Astrocyte of the cerebellum (primary cell): ENCODE measurements at regions not wholly inside any gene's neighbourhood (a gene's known extent, or its start where the extent isn't known, plus 50 kb on each side); places are given as distances from the start of the nearest gene placed in this dataset.

Experiments
- DNase-seq: peaks from one replicate; pipeline ENCODE4 v3.0.0-alpha.2; 2011; ENCODE audit warnings: low read depth
- H3K4me3 ChIP-seq: 2 replicates; pipeline ENCODE4 v1.5.1; 2011; ENCODE audit warnings: mild to moderate bottlenecking, low read depth, low read length, moderate library complexity
- in situ Hi-C: cut with HindIII; loops from 2 replicates; pipeline ENCODE4 v1.10.0; 2017; ENCODE audit warnings: low sequenced_read_pairs
- TF ChIP-seq, protein P1 (sequence below): IDR thresholded peaks from 2 replicates; pipeline ENCODE4 v1.5.1; 2012; ENCODE audit warnings: low read length, low read depth, moderate library complexity, mild to moderate bottlenecking; ENCODE audit errors: missing control alignments

DNA sequence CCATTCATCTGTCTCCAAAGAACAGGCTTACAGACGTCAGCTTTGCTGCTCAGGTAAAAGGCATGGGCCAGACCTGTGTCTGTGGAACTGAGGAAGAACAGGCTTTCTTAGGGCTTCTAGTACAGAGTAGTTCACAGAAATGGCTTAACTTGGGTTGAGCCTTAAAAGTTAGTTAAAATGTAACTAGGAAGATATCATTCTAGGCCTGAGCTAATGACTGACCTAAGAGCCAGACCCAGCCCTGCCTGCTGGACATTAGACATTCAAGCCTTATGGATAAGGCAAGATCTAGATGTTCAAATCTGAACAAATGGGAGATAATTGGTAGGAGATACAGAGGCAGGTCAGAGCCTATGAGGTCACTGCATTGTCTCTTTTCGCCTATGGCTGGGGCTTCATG lies 73.9 kb upstream of the SLC14A2 start:
- DNase-seq, result no peak
- TF ChIP-seq, protein P1, sequence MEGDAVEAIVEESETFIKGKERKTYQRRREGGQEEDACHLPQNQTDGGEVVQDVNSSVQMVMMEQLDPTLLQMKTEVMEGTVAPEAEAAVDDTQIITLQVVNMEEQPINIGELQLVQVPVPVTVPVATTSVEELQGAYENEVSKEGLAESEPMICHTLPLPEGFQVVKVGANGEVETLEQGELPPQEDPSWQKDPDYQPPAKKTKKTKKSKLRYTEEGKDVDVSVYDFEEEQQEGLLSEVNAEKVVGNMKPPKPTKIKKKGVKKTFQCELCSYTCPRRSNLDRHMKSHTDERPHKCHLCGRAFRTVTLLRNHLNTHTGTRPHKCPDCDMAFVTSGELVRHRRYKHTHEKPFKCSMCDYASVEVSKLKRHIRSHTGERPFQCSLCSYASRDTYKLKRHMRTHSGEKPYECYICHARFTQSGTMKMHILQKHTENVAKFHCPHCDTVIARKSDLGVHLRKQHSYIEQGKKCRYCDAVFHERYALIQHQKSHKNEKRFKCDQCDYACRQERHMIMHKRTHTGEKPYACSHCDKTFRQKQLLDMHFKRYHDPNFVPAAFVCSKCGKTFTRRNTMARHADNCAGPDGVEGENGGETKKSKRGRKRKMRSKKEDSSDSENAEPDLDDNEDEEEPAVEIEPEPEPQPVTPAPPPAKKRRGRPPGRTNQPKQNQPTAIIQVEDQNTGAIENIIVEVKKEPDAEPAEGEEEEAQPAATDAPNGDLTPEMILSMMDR, result no peak

DNA sequence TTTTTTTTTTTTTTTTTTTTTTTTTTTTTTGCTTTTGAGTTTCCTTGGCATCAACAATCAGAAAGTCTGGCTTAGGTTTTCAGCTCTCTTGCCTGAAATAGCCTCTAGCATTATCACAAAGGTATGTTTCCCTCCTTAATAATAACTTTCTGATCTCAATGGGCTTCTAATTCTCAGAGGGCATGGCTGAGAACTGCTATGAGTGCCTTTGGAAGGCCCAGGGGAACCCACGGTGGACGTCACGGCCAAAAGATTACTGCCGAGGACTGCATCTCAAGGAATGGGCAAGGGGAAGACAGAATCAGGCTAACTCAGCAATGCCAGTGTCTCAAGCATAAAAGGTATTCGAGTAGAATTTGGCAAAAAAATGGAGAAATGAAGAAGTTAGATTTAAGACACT lies 73.2 kb upstream of the SLC14A2 start:
- no peak for DNase-seq
- in situ Hi-C loops, result no loop called here
- TF ChIP-seq, protein P1, result no peak
- no peak overlapping the region for H3K4me3 ChIP-seq

More for the DNA sequence above, 73.9 kb upstream of the SLC14A2 start:
- H3K4me3 ChIP-seq, result no peak overlapping the region
- in situ Hi-C loops, result no loop called here

DNA sequence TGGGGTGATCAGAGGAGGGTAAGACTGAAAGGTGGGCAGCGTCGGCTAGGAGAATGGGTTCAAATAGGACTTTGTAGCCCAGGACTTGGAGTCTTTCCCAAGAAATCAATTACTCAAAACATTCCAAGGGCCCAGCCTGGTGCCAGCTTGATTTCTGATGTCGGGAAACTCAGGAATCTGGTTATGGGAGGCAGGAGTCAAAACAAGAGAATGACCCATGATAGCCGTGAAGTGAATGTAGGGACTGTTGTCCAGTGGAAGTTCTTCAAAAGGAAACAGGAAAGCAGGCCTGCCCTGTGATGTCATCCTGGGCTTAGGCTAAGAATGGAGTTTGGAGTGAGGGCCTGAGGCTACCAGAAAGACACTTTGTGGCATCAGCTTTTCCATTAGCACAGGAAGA lies 67.4 kb upstream of the SLC14A2 start:
- TF ChIP-seq, protein P1, result no peak
- in situ Hi-C loops, result no loop called here

DNA sequence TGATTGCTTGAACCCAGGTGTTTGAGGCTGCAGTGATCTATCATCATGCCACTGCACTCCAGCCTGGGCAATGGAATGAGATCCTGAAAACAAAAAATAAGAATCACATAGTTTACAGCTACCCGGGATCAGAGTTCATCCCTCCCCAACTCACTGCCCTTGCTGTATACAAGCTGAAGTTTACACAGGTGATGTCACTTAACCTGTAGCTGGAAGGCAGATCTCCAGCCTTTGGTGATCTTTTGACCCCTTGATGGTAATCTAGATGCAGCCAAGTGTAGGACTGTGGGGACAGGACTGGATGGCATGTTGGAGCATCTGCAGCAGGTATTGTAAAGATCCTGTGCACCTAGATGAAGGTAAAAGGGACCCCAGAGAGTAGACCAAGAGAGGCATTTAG lies 66.7 kb upstream of the SLC14A2 start:
- in situ Hi-C loops, result no loop called here
- no peak overlapping the region for H3K4me3 ChIP-seq
- TF ChIP-seq, protein P1, result no peak
- no peak for DNase-seq

More for the DNA sequence above, 67.4 kb upstream of the SLC14A2 start:
- no peak overlapping the region for H3K4me3 ChIP-seq
- no peak for DNase-seq

DNA sequence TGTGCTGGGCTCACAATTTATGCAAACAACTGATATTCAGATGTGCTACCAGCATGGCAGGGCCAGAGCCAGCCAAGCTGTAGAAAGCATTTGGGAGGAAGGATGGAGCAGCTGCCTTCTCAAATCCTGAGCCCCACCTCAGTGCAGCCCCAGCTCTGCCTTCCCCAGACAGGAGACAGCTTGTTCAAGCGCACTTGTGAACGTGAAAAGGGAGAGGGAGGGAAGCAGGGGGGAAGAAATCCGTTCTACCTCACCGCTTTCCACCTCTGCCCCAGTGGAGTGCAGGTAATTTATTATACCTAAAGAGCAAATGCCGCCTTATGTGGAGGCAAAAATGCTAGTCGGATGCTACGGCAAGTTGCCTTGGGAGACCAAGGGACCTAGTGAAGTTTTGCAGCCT lies 66.0 kb upstream of the SLC14A2 start:
- H3K4me3 ChIP-seq, result no peak overlapping the region
- TF ChIP-seq, protein P1, result no peak
- in situ Hi-C loops, result no loop called here
- no peak for DNase-seq

DNA sequence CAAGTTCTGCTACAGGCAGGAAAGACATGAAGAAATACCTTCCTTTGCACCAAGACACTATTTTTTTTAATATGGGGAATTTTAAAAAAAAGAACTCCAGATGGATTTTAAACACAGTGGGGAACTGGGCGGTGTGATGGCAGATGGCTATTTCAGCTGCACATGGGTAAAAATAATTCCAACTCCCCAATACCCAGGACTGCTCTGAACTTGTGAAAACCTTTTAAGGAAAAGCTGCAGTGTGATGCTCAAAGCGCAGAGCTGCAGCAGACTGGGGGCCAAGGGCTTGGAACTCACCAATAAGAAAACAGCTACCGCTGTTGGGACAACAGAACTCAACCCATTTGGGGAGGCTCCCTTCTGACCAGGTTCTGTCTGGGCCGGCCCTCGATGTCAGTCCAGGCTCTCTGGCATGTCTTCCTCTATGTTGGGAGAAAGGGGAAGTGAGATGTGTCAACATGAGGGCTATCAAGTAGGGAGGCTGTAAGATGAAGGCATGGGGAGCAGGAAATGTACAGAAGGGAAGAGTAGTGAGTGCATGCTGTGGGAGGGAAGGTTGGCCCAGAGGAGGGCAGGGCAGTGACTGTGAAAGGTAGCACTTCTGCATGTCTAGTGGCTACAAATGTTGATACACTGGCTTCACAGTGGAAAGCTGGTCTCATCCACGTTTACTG lies 64.0 kb upstream of the SLC14A2 start:
- no peak for DNase-seq
- in situ Hi-C loops, result no loop called here
- TF ChIP-seq, protein P1, result no peak

More for the DNA sequence above, 64.0 kb upstream of the SLC14A2 start:
- H3K4me3 ChIP-seq, result no peak overlapping the region
